ENCODE measurements at regions not wholly inside any gene's neighbourhood (a gene's known extent, or its start where the extent isn't known, plus 50 kb on each side); places are given as distances from the start of the nearest gene placed in this dataset.

DNA sequence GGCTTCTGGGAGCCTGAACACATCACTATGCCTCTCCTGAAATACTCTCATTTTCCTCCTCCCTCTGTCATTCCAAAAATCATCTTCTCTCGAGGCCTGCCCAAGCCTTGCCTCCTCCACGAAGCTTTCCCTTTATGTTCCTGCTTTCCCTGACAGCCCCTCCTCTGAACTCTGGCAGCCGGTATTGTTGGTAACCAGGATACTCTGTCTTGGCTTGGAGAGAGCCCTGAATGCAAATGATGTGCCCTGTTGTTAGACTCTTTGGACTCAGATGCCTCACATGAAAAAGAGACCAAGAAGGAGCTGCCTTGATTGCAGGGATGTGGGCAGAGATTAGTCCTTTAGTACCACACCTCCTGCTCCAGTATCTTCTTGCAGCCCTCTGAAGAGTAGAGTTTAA, 138.5 kb upstream of the DLX2 start:
- TF ChIP-seq, protein P1, sequence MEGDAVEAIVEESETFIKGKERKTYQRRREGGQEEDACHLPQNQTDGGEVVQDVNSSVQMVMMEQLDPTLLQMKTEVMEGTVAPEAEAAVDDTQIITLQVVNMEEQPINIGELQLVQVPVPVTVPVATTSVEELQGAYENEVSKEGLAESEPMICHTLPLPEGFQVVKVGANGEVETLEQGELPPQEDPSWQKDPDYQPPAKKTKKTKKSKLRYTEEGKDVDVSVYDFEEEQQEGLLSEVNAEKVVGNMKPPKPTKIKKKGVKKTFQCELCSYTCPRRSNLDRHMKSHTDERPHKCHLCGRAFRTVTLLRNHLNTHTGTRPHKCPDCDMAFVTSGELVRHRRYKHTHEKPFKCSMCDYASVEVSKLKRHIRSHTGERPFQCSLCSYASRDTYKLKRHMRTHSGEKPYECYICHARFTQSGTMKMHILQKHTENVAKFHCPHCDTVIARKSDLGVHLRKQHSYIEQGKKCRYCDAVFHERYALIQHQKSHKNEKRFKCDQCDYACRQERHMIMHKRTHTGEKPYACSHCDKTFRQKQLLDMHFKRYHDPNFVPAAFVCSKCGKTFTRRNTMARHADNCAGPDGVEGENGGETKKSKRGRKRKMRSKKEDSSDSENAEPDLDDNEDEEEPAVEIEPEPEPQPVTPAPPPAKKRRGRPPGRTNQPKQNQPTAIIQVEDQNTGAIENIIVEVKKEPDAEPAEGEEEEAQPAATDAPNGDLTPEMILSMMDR (IDR thresholded peaks at IDR 0.05) = no peak
- TF ChIP-seq JUN (IDR thresholded peaks at IDR 0.05) = no peak
- TF ChIP-seq EP300 (IDR thresholded peaks at IDR 0.05) = no peak
- TF ChIP-seq SREBF2 (IDR thresholded peaks at IDR 0.05) = no peak
- no peak for TF ChIP-seq MAZ (IDR thresholded peaks at IDR 0.05; ENCODE audit: borderline replicate concordance, low read depth, low read length)
- no peak for TF ChIP-seq NR3C1 (IDR thresholded peaks at IDR 0.05)
- no peak for TF ChIP-seq POLR2A (IDR thresholded peaks at IDR 0.05; ENCODE audit: low read length)
- TF ChIP-seq BHLHE40 (IDR thresholded peaks at IDR 0.05; ENCODE audit: low read depth, low read length) = no peak
- TF ChIP-seq FOXS1 (CRISPR knock-in tag; IDR thresholded peaks at IDR 0.05) = no peak
- TF ChIP-seq CEBPB (IDR thresholded peaks at IDR 0.05) = no peak

All from A549 (cell line).